ENCODE measurements at regions not wholly inside any gene's neighbourhood (a gene's known extent, or its start where the extent isn't known, plus 50 kb on each side); places are given as distances from the start of the nearest gene placed in this dataset.

DNA sequence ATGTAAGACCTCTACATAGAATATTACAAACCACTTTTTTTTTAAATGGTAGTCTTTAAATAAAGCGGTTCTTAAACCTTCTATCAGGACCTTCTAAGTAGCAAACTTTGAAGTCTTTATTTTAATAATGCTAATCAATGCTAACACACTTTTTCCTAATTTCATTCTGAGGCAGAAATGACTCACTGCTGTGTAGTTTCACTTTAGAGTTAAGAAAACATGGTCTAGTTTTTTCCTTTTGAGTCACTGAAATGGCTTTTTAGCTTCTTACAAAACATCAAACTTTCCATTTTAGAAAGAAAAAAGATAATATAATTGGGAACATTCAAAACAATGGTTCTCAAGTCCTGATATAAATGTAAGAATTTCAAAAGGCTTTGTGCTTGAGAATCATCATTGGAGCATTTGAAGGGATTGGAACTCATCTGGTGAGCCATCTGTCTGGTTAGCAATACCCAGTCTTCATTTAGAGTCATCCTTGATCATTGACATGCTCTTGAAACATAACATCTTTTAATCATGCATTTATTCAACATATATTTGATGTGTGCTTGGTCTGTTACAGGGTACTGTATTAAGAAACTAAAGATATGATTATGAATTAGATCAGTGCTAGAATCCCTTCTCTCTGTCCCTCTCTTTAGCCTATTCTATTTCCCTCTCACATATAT, 258.3 kb upstream of the MON1B start:
- Histone ChIP-seq H3K4me2 (ENCODE audit: low read length) (no peak overlapping the region), H3K9ac (ENCODE audit: low read length) (no peak overlapping the region)
- TF ChIP-seq, protein P1, sequence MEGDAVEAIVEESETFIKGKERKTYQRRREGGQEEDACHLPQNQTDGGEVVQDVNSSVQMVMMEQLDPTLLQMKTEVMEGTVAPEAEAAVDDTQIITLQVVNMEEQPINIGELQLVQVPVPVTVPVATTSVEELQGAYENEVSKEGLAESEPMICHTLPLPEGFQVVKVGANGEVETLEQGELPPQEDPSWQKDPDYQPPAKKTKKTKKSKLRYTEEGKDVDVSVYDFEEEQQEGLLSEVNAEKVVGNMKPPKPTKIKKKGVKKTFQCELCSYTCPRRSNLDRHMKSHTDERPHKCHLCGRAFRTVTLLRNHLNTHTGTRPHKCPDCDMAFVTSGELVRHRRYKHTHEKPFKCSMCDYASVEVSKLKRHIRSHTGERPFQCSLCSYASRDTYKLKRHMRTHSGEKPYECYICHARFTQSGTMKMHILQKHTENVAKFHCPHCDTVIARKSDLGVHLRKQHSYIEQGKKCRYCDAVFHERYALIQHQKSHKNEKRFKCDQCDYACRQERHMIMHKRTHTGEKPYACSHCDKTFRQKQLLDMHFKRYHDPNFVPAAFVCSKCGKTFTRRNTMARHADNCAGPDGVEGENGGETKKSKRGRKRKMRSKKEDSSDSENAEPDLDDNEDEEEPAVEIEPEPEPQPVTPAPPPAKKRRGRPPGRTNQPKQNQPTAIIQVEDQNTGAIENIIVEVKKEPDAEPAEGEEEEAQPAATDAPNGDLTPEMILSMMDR (IDR thresholded peaks at IDR 0.05; ENCODE audit: low read length): no peak
- TF ChIP-seq EZH2 (IDR thresholded peaks at IDR 0.05; ENCODE audit: borderline replicate concordance, low read length): no peak

DNA sequence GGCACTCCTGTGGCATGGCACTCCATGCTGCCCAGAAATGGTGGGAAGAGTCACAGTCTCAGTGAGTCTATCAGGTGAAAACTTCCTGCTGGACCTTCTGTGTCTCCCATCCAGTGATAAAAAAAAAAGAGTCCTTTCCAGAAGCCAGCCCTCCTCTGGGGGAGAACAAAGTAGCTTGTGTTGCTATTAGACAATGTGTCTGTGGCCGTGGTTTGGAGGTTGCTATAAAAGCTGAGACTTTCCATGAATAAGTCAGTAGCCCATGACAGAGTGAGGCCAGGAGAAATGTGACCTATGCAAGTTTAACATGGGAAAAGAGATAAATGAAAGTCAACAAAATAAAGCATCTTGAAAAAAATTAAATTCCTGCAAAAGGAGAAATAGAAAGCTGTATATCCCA, 250.7 kb upstream of the MON1B start:
- TF ChIP-seq, protein P1 (IDR thresholded peaks at IDR 0.05; ENCODE audit: low read length): no peak
- TF ChIP-seq EZH2 (IDR thresholded peaks at IDR 0.05; ENCODE audit: borderline replicate concordance, low read length): no peak
- no peak overlapping the region for H3K4me3 ChIP-seq (ENCODE audit: low read depth, low read length, poor library complexity, severe bottlenecking)
- no peaks in the 10 kb centered on the region for H3K27me3 ChIP-seq (ENCODE audit: insufficient read depth, low read length)
- no peak overlapping the region for H3K27ac ChIP-seq (ENCODE audit: low read depth, low read length, poor library complexity, severe bottlenecking)
- H3K4me1 ChIP-seq (ENCODE audit: insufficient read depth, low read length, severe bottlenecking): no peaks in the 10 kb centered on the region
- no peaks in the 10 kb centered on the region for H3K9me2 ChIP-seq (ENCODE audit: low read depth, low read length)
- no peak overlapping the region for H3K4me2 ChIP-seq (ENCODE audit: low read length)
- H3K79me2 ChIP-seq (ENCODE audit: insufficient read depth, low read length): no peaks in the 10 kb centered on the region
- no peaks in the 10 kb centered on the region for H3K36me3 ChIP-seq (ENCODE audit: insufficient read depth, low read length)
- no peak overlapping the region for H2AFZ ChIP-seq (ENCODE audit: low read length)
- H3K9me3 ChIP-seq (ENCODE audit: low read length): no peaks in the 10 kb centered on the region
- no peaks in the 10 kb centered on the region for H4K20me1 ChIP-seq (ENCODE audit: insufficient read depth, low read length)
- H3F3A ChIP-seq (ENCODE audit: insufficient read depth, low read length): no peaks in the 10 kb centered on the region
- no peak overlapping the region for H3K9ac ChIP-seq (ENCODE audit: low read length)

More for the DNA sequence above, 258.3 kb upstream of the MON1B start:
- H3K27me3 ChIP-seq (ENCODE audit: insufficient read depth, low read length): no peaks in the 10 kb centered on the region
- H3K27ac ChIP-seq (ENCODE audit: low read depth, low read length, poor library complexity, severe bottlenecking): no peak overlapping the region
- no peaks in the 10 kb centered on the region for H3K9me2 ChIP-seq (ENCODE audit: low read depth, low read length)
- H3K79me2 ChIP-seq (ENCODE audit: insufficient read depth, low read length): no peaks in the 10 kb centered on the region
- H3K36me3 ChIP-seq (ENCODE audit: insufficient read depth, low read length): no peaks in the 10 kb centered on the region
- no peaks in the 10 kb centered on the region for H3F3A ChIP-seq (ENCODE audit: insufficient read depth, low read length)
- H2AFZ ChIP-seq (ENCODE audit: low read length): no peak overlapping the region
- no peaks in the 10 kb centered on the region for H4K20me1 ChIP-seq (ENCODE audit: insufficient read depth, low read length)
- H3K9me3 ChIP-seq (ENCODE audit: low read length): no peaks in the 10 kb centered on the region
- H3K4me3 ChIP-seq (ENCODE audit: low read depth, low read length, poor library complexity, severe bottlenecking): no peak overlapping the region
- H3K4me1 ChIP-seq (ENCODE audit: insufficient read depth, low read length, severe bottlenecking): no peaks in the 10 kb centered on the region

DNA sequence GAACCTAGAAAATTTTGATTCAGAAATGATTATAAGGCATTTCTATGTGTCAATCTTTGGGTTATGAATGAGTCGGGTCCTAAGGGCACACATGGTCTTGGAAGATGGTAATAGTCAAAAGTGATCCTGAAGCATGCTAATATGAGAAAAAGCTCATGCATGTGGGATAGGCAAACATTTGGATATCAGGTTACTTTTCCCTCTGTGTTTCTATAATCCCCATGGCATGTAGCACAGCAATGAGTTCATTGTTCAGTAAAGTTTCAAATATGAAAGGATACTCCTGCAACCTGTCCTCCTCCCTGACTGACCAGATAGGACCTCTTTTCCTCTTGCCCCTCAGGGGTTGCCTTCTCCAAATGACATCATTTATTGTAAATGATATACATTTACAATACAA, 249.9 kb upstream of the MON1B start:
- Histone ChIP-seq H3K9ac (ENCODE audit: low read length) (no peak overlapping the region), H2AFZ (ENCODE audit: low read length) (no peak overlapping the region), H3K4me3 (ENCODE audit: low read depth, low read length, poor library complexity, severe bottlenecking) (no peak overlapping the region), H3K36me3 (ENCODE audit: insufficient read depth, low read length) (no peaks in the 10 kb centered on the region), H3K4me2 (ENCODE audit: low read length) (no peak overlapping the region), H3K9me3 (ENCODE audit: low read length) (no peaks in the 10 kb centered on the region), H3K4me1 (ENCODE audit: insufficient read depth, low read length, severe bottlenecking) (no peaks in the 10 kb centered on the region), H3K9me2 (ENCODE audit: low read depth, low read length) (no peaks in the 10 kb centered on the region), H3F3A (ENCODE audit: insufficient read depth, low read length) (no peaks in the 10 kb centered on the region), H3K79me2 (ENCODE audit: insufficient read depth, low read length) (no peaks in the 10 kb centered on the region), H3K27ac (ENCODE audit: low read depth, low read length, poor library complexity, severe bottlenecking) (no peak overlapping the region), H3K27me3 (ENCODE audit: insufficient read depth, low read length) (no peaks in the 10 kb centered on the region), H4K20me1 (ENCODE audit: insufficient read depth, low read length) (no peaks in the 10 kb centered on the region)
- TF ChIP-seq, protein P1 (IDR thresholded peaks at IDR 0.05; ENCODE audit: low read length): no peak
- no peak for TF ChIP-seq EZH2 (IDR thresholded peaks at IDR 0.05; ENCODE audit: borderline replicate concordance, low read length)

All from OCI-LY1 (cell line).